HG03108 (cell line): ENCODE measurements at regions not wholly inside any gene's neighbourhood (a gene's known extent, or its start where the extent isn't known, plus 50 kb on each side); places are given as distances from the start of the nearest gene placed in this dataset.
A peak's percentile ranks its signal among the peaks of the same experiment; 100 is the strongest.
"Not testable (repeated sequence)": the region's sequence is repeated elsewhere in the genome, so short reads cannot be mapped to it uniquely, and the experiment has no call there.

Source experiments
- ATAC-seq: cut with Tn5 transposase; IDR thresholded peaks from one replicate; pipeline ENCODE4 v1.9.1; 2021; ENCODE audit warnings: moderate library complexity; ENCODE audit not compliant: unreplicated experiment

DNA sequence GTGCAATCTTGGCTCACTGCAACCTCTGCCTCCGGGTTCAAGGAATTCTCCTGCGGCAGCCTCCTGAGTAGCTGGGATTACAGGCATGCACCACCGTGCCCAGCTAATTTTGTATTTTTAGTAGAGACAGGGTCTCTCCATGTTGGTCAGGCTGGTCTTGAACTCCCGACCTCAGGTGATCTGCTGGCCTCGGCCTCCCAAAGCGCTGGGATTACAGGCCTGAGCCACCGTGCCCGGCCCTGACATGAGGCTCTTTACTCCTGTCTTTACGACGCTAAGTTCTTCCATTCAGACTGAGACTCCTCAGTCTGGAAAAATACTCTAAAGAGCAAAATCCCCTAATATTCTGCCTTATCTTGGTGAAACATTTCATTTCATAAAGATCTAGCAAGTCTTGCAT is 331.3 kb upstream of the SGO1 start:
- ATAC-seq, result not testable (repeated sequence)

DNA sequence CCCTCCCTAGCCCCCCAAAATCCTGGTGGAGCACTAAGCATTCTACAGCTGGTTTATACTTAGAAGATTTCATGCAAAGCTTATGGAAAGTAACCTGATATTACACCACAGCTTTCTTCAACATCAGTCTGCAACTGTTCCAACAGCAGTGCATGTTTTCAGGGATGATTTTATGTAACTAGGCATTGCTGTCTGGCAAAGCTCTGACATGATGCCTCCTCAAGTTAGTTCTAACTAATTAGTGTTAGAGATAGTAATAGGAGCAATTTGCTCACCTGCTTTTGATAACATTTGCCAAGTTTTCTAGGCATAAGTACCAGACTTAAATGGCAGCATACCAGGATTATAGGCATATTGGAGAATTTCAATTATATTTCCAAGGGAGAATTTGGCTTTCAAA is 330.3 kb upstream of the SGO1 start:
- no peak for ATAC-seq

DNA sequence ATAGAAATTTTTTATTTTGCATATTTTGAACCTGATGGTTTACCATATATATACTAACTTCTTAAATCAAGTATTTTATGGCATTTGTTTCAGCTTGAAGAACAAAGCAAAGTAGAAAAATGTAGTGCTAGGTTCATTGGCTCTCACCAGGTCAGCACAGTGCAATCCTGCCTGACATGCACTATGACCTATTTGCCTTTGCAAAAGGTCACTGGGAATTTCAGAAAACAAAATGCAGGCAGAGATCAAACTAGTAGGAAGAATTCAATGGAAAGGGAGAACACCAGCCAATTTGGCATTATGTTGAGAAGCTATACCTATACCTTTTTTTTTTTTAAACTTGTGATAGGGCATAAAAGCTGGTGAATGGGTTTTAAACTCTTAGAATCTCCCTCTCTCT is 329.8 kb upstream of the SGO1 start:
- no peak for ATAC-seq

DNA sequence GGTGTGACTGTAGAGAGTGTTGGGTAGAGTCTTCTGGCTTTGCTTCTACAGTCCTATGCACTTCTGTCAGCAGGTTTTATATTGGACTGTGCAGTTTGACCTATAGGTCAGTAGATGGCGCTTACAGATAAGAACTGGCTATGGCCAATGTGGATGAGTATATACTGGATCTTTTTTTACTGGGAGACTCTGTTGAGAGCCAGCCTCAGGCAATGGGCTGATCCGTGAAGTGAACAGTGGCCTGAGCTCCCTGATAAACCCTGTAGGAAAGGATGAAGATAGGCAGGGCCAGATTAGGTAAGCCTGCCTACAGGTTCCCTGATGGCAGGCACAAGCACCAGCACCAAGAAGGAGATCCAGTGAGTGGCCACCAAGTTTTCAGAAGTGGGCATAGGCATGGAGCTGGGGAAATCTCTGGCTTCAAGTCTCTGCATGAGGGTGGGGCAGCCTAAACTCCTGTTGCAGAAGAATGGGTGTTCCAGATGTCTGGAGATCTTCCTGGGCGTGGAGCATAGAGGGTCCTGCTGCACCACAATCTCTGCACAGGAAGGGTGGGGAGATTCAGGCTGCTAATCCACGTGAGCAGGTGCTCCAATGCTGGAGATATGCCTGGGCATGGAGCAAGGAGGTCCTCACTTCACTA is 326.0 kb upstream of the SGO1 start:
- peak; percentile 81 for ATAC-seq

DNA sequence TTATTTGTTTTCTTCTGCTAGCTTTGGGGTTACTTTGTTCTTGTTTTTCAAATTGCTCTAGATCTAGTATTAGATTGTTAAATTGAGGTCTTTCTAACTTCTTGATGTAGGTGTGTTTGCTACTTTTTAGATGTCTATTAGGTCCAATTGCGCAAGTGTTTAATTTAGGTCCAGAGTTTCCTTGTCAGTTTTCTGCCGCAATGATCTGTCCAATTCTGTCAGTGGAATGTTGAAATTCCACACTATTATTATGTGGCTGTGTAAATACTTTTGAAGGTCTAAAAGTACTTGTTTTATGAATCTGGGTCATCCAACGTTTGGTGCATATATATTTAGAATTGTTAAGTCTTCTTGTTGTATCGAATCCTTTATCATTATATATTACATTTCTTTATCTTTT is 324.4 kb upstream of the SGO1 start:
- ATAC-seq, result no peak

DNA sequence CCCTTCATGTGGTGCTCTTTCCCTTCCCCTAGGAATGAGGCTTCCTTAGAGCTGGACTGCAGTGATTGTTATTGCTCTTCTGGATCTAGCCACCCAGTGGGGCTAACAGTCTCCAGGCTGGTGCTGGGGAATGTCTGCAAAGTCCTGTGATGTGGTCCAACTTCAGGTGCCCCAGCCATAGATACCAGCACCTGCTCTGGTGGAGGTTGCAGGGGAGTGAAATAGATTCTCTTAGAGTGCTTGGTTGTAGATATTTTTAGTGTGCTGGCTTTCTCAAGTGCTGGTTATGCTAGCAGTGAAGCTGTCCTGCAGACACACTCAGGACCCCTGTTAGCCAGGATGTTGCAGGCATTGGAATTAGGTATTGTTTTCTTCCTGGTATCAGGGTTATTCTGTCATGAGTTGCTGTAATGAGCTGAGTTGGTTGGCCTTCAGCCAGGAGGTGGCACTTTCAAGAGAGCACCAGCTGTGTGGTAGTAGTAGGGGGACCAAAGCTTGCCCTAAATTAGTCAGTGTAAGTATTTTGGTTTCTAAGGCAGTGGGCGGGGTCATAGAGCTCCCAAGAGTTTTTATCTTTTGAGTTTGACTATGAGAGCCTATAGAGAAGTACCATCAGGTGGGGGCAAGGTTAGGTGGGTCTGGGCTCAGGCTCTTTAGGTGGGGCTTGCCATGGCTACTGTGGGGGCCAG is 317.5 kb upstream of the SGO1 start:
- no peak for ATAC-seq

DNA sequence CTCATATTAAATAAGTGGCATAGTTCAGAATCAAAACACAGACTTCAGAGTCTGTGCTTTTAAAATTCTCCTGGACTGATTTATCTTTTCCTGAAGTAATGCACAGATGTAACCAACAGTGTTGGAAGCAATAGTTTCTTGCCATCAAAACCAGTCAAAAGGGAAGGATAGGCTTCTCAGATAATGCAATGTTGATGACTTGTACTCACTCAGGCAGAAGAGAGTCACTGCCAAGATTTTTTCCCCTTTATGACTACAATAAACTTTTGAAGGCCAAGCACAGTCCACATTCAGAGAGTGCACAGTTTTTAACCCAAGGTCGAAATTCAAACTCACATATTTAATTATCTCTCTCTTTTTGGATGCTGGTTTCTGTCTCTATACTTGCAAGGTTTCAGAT is 305.0 kb upstream of the SGO1 start:
- ATAC-seq, result no peak

DNA sequence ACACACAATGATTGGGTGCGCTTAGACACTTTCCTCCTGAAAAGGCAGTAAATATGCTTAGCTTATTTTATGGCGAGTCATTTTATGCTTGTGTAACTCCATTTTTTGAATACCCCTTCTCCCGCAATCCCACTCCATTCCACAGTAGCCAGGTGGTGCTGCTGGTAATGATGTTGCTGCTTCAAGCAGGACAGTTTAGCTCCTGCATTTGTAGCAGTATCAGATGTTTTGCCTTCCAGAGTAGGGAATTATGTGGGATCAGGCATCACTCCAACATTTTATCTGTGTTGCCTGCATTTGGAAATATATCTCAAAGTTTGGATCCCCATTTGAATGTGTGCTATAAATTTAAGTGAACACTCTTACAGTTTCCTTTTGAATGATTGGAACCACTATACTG is 302.1 kb upstream of the SGO1 start:
- no peak for ATAC-seq

DNA sequence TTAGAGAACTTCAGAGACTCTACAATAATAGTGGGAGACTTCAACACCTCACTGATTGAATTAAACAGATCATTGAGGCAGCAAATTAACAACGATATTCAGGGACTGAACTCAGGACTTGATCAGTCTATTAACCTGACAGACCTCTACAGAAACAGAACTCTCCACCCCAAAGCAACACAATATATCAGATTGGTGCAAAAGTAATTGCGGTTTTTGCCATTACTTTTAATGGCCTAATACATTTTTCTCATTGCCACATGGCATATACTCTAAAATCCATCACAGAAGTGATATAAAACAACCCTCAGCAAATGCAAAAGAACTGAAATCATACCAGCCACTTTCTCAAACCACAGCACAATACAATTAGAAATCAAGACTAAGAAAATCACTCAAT is 298.1 kb upstream of the SGO1 start:
- no peak for ATAC-seq

DNA sequence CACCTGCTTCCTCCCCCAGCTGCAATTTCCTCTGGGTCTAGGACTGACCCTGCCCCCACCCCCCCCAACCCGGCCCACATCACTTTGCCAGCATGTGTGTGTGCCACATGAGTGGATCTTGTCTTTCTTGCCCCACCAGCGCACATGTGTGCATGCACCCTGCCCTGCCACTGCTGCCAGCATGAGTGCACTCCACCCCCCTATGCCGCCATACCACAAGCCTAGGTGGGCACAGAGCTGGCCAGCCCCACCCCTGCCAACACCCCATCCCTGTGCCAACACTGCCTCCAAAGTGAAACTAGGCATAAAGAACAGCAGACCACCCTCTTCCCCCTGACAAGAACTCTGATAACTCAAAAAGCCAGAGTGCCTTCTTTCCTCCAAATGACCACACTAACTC is 296.3 kb upstream of the SGO1 start:
- ATAC-seq, result no peak

DNA sequence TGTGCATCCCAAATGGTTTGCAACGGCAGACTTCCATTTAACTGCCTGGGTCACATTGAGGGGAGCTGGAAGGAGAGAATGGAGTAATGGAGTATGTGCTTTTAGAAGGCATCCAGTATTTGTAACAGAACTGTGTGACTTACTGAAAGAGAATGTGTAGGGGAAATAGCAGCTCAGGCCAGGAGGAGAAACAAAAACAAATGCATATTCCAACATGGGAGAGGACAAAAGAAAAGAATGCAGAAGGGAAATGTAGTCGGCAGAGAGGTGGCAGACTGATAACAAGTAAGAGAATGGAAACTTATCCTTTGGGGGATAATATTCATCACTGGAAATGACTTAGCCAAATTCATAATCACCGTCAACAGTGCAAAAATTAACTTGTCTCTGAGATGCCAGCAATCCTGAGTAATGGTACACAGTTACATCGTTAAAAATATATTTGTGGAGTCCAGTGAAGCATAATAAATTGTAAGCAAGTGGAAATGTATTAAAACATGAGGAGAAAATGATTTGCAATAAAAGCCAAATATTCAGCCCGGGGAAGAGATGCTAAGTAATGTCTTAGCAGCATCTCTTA is 294.9 kb upstream of the SGO1 start:
- no peak for ATAC-seq

DNA sequence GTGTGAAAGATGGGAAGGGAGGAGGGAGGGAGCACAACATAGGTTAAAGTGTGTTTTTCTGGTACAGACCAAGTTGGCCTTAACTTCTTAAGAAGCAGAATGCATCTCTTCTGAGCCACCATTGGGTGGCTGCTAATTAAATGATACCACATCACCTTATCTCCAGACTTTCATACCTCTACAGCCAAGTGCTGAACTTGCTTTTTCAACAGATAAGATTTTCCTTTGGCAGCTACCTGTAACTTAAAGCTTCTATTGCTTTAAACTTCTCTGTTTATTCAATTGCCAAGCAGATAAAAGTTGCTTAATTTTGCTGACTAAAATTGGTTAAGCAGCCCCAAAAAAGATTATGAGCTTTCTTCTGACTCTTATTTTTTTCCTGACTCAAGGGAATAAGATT is 292.4 kb upstream of the SGO1 start:
- ATAC-seq, result no peak

DNA sequence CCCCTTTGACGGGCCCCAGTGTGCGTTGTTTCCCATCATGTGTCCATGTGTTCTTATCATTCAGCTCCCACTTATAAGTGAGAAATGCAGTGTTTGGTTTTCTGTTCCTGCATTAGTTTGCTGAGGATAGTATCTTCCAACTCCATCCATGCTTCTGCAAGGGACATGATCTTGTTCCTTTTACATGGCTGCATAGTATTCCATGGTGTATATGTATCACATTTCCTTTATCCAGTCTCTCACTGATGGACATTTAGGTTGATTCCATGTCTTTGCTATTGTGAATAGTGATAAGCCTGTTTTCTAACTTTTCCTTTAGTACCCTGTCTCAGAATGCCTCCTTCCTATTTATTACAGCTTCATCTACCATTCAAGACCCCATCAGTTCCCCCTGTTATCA is 278.2 kb upstream of the SGO1 start:
- not testable (repeated sequence) for ATAC-seq

DNA sequence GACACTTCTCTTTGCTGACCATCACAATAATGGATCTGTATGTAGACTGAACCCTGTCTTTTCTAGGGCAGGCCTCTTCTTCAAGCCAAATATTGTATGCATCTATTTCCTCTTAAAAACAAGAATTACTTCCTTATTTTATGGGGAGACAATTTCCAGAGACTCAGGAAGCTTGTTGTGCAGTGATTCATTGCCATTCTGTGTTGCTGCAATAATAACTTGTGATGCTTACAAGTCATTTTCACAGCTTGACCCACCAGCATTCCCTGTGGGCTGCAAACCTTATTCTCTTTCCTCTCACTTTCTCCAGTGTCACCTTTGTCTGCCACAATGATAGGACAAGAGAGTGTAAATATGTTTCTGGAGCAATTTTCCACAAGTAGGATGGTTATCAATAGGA is 276.7 kb upstream of the SGO1 start:
- no peak for ATAC-seq

DNA sequence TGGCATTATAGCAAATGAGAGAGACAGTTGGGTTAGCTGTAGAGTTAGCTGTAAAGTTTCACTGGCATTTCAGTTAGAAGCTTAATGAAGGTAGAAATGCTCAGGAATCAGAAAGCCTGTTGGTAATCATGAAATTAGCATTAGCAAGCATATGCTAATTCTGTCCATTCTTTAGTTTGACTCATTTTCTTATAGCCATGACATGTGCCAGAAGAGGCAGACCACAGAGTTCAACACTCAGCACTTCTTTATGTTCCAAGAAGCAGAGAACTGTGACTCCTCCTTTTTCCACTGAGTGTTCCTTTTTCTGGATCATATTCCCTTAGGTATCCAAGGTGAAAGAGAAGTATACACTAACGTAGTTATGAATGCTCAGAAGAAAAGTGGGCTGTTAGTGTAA is 276.2 kb upstream of the SGO1 start:
- no peak for ATAC-seq

DNA sequence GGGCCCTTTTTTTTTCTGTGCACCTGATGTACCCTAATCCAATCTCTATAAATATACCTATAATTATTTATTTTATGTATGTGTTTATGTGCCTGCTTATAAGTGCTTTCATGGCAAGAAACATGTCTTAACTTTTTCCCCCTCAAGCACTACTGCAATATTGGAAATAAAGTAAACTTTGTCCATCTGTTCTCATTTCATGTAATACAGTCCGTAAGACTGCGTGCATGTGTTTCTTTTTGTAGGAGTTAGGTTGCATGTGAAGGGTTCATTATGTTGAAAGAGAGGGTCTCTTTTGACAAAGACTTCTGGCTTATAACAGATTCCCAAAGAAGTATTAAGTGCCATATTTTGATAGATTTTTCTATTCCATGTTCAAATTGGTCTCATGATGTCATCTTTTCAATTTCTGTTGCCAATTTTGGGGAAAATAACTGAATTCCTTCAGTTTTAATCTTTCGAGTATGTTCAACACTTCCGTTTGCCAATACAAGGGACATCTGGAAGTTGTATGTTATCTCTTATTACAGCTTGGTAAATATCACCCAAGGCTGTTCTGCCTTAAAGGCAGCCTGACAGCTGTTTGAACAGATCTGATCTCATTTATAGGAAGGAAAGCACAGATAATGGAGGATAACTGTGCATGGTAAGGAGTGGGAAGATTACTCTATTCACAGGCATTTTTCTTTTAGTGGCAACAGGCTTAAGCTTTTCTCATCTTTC is 273.1 kb upstream of the SGO1 start:
- ATAC-seq, result no peak

DNA sequence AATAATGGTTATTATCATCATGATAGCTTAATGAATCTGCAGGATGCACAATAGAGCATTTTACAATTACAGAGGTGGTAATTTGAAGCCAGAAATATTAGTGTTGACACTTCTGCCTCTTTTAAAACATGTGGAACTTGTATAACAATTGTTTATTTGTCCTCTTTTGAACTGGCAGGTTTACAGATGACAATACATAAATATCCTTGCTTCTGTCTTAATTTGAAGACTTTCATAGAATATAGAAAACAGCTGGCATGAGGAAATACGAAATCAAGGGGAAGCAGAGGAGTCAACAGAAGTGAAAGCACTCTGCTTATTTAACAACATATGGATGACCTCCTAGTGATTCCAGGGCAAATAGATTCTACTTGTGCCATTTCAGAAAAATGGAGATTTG is 270.5 kb upstream of the SGO1 start:
- ATAC-seq, result no peak

DNA sequence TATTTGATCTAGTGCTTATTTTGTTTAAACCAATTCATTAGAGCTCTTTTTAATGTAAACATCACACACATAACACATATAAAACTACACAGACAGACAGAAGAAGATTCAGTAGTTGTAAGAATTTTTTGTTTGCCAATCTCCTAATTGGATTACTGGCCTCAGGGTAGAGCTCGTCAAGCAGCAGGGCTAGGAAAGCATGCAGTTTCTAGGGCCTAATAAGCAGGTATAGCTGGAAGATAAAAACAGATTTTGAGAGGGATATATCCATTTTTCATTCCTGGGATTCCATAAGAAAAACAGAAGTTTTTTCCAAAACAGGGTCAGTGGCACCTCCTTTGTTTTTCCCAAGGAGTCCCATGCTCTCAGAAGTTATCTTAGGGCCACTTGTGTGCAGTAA is 265.2 kb upstream of the SGO1 start:
- ATAC-seq, result no peak

DNA sequence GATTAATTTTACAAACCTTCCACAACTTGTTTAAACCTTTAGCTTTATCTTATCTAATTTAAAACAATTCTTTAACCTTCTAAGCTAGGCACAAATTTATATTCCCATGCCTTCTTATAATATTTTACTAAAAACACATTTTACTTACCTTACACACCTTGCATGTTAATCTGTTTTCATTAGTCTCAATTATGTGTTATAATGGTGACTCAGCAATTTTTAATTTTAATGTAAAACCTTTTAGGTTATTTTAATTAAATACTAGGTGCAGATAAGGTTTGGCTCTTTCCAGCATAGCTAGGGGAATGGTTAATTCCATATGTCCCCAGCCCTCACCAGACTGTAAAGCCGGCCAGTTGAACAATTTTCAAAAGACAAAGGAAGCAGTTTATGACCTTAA is 264.6 kb upstream of the SGO1 start:
- ATAC-seq, result no peak

DNA sequence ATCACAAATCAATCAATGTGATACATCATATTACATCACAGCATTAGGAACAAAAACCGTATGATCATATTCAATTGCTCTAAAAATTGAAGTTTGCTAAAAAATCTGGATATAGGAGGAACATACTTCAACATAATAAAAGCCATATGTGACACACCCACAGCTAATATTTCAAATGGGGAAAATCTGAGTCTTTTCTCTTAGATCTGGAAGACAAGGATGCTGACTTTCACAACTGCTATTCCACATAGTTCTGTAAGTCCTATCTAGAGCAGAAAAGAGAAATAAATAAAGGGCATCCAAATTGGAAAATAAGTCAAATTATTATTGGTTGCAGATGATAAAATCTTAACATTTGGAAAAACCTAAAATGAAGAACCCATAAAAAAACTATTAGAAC is 256.8 kb upstream of the SGO1 start:
- ATAC-seq, result no peak

DNA sequence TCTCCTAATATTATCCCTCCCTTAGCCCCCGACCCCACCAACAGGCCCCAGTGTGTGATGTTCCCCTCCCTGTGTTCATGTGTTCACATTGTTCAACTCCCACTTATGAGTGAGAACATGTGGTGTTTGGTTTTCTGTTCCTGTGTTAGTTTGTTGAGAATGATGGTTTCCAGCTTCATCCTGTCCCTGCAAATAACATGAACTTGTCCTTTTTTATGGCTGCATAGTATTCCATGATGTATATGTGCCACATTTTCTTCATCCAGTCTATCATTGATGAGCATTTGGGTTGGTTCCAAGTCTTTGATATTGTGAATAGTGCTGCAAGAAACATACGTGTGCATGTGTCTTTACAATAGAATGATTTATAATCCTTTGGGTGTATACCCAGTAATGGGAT is 241.3 kb upstream of the SGO1 start:
- not testable (repeated sequence) for ATAC-seq

DNA sequence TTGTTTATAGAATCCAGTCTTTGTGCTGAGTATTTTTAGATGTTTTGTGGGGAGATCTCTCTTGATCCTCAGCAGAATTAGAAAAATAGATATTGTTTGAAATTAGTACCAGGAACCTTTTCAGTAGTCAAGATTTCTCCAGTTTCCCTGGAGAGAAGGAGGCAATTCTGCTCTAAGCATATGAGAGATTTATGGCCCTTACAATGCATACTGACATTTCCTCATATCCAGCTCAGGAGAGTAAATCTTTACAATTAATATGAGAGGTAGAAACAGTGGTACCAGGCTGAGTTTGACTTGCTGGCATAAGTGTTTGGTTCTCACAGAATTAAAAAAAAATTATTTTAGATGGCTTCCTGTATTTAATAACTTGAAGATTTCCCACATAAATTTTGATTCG is 239.1 kb upstream of the SGO1 start:
- no peak for ATAC-seq
